ENCODE measurements at regions not wholly inside any gene's neighbourhood (a gene's known extent, or its start where the extent isn't known, plus 50 kb on each side); places are given as distances from the start of the nearest gene placed in this dataset.
"Not testable (repeated sequence)": the region's sequence is repeated elsewhere in the genome, so short reads cannot be mapped to it uniquely, and the experiment has no call there.

- no peak for DNase-seq
- in situ Hi-C loops (cut with MboI; ENCODE audit: low pct_unique_long_range_greater_than_20kb, low sequenced_read_pairs) = no loop called here
Measured at GRCh38 chr6:168935628-168936010, 318.0 kb downstream of the THBS2 start.

- DNase-seq = no peak
- in situ Hi-C loops (cut with MboI; ENCODE audit: low pct_unique_long_range_greater_than_20kb, low sequenced_read_pairs) = no loop called here
Measured at GRCh38 chr6:168934660-168935627, 318.7 kb downstream of the THBS2 start.

DNA sequence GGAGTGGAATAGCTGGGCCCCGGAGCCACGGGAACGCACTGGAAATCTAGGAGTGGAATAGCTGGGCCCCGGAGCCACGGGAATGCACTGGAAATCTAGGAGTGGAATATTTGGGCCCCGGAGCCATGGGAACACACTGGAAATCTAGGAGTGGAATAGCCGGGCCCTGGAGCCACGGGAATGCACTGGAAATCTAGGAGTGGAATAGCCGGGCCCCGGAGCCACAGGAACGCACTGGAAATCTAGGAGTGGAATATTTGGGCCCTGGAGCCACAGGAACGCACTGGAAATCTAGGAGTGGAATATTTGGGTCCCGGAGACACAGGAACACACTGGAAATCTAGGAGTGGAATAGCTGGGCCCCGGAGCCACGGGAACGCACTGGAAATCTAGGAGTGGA lies 321.5 kb downstream of the THBS2 start:
- DNase-seq; in situ Hi-C loops (cut with MboI; ENCODE audit: low pct_unique_long_range_greater_than_20kb, low sequenced_read_pairs): not testable (repeated sequence)

- in situ Hi-C loops (cut with MboI; ENCODE audit: low pct_unique_long_range_greater_than_20kb, low sequenced_read_pairs); DNase-seq: not testable (repeated sequence)
Measured at GRCh38 chr6:168931072-168931471, 322.6 kb downstream of the THBS2 start.

GRCh38 chr6:168929871-168930450 lies 323.7 kb downstream of the THBS2 start:
- in situ Hi-C loops (cut with MboI; ENCODE audit: low pct_unique_long_range_greater_than_20kb, low sequenced_read_pairs) = no loop called here
- DNase-seq = no peak

DNA sequence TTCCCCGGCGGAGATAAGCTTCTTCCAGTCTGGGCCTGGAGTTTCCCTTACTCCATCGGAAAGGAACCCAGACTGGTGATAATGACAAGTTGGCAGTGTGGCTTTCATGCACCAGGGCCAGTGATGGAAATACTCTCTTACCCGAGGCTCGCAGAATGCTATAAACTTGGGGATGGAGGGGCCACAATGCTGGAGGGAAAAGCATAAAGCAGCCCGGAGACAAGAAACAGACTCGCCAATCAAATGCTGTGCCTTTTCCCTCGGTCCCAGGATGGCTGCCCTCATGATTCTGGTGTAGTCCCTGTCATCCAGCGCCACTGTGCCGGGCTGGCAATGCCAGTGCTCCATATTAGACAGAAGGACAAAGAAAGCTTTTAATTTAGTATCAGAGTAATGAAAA lies 325.6 kb downstream of the THBS2 start:
- no peak for DNase-seq
- in situ Hi-C loops (cut with MboI; ENCODE audit: low pct_unique_long_range_greater_than_20kb, low sequenced_read_pairs) = no loop called here

DNA sequence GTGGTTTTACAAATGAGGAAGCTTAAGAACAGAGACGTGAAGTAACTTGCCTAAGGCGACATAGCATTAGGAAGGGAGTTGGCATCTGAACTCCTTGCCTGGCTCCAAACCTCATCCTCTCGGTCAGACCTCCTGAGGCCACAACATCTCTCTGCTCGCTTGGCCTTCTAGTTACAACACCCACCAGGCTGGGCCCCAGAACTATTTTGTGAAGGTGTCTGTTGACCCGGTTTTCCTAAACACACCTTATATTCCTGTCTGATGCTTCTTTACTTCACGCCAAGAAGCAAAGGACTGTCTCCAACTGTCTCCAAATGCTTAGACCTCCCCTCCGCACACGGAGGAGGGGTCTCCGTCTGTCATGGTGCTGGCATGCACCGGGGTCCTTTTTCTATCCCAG lies 326.6 kb downstream of the THBS2 start:
- no peak for DNase-seq
- in situ Hi-C loops (cut with MboI; ENCODE audit: low pct_unique_long_range_greater_than_20kb, low sequenced_read_pairs) = no loop called here

DNA sequence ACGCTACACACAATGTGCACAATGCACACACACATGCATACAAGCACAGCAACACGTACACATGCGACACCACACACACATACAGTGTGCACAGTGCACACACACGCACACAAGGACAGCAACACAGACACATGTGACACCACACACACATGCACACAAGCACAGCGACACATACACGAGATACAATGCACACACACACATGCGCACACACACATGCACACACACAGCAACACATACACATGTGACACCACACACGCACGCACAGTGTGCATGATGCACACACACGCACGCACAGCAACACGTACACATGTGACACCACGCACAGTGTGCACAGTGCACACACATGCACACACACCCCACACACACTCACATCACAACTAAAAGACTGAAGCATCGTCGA lies 327.3 kb downstream of the THBS2 start:
- no peak for DNase-seq
- in situ Hi-C loops (cut with MboI; ENCODE audit: low pct_unique_long_range_greater_than_20kb, low sequenced_read_pairs) = no loop called here

- in situ Hi-C loops (cut with MboI; ENCODE audit: low pct_unique_long_range_greater_than_20kb, low sequenced_read_pairs) = no loop called here
Measured at GRCh38 chr6:168925671-168926070, 328.0 kb downstream of the THBS2 start.

DNA sequence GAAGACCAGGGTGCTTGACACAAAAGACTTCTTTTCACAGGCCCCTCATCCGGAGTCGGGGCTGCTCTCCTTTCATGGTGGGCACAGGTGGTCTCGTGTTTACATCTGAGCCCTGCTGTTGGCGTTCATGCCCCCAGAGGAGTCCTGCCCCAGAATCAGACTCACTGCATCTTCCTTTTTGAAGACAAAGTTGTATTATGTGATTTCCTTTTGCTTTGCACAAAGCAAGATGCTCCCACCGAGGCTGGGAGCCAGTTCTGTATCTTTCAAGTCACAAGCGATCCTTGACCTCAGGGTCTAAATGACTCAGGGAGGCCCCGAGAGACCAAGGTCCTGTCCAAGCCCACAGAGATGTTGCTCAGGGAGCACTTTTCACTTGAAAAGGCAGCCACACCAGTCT lies 330.5 kb downstream of the THBS2 start:
- no peak for DNase-seq
- in situ Hi-C loops (cut with MboI; ENCODE audit: low pct_unique_long_range_greater_than_20kb, low sequenced_read_pairs) = no loop called here

More at GRCh38 chr6:168925671-168926070, 328.0 kb downstream of the THBS2 start:
- no peak for DNase-seq

DNA sequence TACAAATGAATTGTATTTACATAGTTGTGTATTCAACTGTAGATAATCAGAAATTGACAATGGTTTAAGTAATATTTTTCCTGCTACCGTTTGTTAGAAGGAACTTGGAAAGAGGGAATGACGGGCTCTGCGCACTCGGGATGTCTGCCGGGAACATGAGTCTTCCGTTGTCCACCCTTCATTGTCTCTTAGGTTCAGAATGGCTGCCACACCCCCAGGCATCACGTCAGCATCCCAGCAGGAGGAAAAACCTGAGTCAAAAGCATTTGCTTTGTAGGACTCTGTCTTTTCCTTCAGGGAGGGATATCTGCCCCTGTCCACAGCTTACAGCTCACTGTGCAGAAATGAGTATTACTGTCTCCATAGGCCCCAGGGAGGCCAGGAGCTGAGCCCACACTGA lies 331.2 kb downstream of the THBS2 start:
- DNase-seq = no peak
- in situ Hi-C loops (cut with MboI; ENCODE audit: low pct_unique_long_range_greater_than_20kb, low sequenced_read_pairs) = no loop called here

- in situ Hi-C loops (cut with MboI; ENCODE audit: low pct_unique_long_range_greater_than_20kb, low sequenced_read_pairs) = no loop called here
- no peak for DNase-seq
Measured at GRCh38 chr6:168920289-168920688, 333.4 kb downstream of the THBS2 start.

DNA sequence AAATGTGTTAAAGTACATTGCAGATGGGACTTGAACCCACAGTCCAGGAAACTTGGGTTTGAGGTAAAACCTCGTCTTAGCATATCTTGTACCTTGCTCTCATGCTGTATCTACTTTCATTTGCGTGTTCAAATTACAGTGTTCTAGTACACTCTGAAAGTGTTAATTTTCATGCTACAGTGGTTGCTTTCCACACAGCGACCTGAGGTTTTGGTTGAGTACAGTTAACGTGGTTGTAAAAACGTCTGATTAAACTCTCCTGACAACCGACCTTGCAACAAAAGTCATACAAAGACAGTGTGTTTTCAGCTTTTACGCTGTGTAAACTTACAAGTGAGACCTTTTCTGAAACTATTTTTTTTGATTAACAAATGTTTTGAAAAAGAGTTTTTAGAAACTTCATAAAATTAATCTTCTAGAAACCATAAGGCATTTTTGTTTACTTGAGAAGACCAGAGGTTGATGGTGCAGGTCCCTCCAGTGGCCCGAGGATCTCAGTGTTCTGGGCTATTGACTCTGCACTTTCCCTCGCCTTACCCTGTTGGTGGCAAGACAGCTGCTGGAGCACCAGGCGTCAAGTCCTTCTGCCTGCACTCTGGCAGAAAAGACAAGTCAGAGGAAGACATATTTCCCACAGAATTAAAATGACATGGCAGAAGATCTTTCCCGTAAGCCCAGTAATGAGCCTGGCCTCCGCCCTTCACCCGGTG lies 334.0 kb downstream of the THBS2 start:
- DNase-seq = no peak
- in situ Hi-C loops (cut with MboI; ENCODE audit: low pct_unique_long_range_greater_than_20kb, low sequenced_read_pairs) = no loop called here

DNA sequence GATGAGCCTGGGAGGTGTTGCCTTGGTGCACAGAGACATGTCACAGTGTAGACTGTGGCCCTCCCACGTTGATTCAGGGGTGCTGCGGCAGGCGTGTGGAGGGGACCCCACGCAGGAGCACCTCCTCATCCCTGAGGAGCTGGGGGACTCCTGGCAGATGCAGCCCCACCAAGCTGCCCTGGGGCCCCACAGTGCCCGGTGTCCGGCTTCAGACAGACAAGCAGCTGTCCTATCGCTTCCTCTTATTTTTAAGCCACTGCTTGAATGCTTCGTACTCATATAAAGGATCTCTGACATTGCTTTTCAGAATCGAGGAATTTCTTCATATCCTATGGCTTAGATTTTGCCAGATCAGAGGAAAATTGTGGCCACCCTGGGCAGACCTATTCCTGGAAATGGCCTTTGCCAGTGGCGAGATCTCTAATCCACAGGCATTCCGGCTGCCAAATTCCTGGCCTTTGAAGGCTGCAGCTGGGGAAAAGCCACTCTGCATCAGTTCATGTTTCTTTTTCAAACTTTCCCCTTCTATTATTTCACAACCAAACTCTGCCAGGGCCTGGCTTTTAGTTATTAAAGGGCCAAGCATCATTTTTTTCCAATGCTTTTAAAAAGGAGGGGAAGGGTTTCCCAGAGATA lies 337.0 kb downstream of the THBS2 start:
- in situ Hi-C loops (cut with MboI; ENCODE audit: low pct_unique_long_range_greater_than_20kb, low sequenced_read_pairs) = no loop called here
- no peak for DNase-seq

GRCh38 chr6:168915855-168916254 lies 337.8 kb downstream of the THBS2 start:
- in situ Hi-C loops (cut with MboI; ENCODE audit: low pct_unique_long_range_greater_than_20kb, low sequenced_read_pairs) = no loop called here

GRCh38 chr6:168915242-168915641 lies 338.4 kb downstream of the THBS2 start:
- in situ Hi-C loops (cut with MboI; ENCODE audit: low pct_unique_long_range_greater_than_20kb, low sequenced_read_pairs) = no loop called here
- DNase-seq = no peak

More at GRCh38 chr6:168915855-168916254, 337.8 kb downstream of the THBS2 start:
- no peak for DNase-seq

- DNase-seq = no peak
- in situ Hi-C loops (cut with MboI; ENCODE audit: low pct_unique_long_range_greater_than_20kb, low sequenced_read_pairs) = no loop called here
Measured at GRCh38 chr6:168913866-168914469, 339.7 kb downstream of the THBS2 start.

DNA sequence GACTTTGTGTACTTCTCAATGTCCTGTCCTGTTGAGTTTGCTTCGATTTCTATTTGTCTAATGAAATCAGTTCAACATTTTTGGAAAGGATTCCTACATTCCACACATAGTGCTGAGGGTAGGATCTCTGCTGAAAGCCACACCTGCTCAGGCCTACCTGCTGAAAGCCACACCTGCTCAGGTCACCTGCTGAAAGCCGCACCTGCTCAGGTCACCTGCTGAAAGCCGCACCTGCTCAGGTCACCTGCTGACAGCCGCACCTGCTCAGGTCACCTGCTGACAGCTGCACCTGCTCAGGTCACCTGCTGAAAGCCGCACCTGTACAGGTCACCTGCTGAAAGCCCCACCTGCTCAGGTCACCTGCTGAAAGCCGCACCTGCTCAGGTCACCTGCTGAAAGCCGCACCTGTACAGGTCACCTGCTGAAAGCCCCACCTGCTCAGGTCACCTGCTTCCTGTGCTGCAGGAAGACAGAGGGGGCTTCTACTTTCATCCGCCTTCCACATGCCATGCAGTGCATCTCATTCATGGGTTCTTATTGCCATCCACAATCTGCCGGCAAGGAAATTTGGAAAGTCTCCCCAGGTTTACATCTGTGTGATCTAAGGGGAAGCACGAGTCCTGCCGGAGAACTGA lies 340.3 kb downstream of the THBS2 start:
- in situ Hi-C loops (cut with MboI; ENCODE audit: low pct_unique_long_range_greater_than_20kb, low sequenced_read_pairs); DNase-seq: not testable (repeated sequence)

DNA sequence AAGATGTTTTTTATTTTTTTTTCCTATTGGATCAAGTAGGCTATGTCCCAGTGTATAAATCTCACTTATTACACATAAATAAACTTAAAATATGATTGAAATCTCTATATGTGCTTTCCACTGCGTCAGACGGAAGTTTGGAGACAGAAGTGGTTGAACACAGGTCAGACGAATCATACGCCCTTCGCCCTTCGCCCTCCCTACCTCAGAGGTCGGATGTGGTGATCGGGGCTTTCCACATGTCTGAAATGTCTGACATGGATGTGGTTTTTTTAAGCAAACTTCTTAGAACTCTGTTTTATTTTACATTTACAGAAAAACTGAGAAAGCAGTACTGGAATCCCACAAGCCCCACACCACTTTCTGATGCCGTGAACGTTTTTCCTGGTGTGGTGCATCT lies 344.4 kb downstream of the THBS2 start:
- in situ Hi-C loops (cut with MboI; ENCODE audit: low pct_unique_long_range_greater_than_20kb, low sequenced_read_pairs) = no loop called here
- no peak for DNase-seq
